ENCODE measurements at regions not wholly inside any gene's neighbourhood (a gene's known extent, or its start where the extent isn't known, plus 50 kb on each side); places are given as distances from the start of the nearest gene placed in this dataset.

DNA sequence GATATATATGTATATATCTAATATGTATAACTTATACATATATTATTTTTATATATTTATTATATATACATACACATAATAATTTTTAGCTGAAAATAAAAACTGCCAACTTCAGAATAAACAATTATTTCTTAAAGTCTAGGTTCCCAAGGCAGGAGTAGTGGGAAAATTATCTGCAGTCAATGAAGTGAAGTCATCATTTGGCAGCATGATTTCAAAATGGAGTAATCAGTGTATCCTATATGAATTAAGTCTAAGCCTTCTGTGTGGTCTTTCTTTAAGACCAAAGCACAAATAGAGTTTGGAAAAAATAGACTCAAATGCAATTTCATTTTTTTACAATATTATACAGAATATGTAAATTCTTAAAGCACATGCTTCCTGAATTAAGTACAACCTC is 251.0 kb downstream of the SAMD5 start:
- no peak for DNase-seq

DNA sequence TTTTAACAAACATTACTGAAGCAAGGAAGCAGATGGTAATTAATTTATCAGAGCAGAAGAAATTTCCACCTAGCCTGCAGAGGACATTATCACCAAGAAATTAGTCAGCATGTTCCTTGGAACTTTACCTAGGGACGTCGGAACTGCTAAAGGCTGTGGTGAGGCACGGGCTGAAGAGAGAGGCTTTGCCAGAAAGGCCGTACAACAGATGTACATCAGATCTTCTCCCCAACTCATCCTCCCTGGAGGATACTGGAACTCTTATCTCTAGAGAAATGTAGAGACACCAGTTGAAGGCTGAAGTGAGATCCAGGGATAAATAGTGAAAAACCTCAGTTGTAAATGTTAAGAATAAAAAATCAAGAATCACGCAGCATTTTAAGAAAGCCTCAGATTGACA is 257.1 kb downstream of the SAMD5 start:
- no peak for DNase-seq

GRCh38 chr6:147768969-147769368 is 260.5 kb downstream of the SAMD5 start:
- DNase-seq = no peak

GRCh38 chr6:147769496-147770087 is 261.1 kb downstream of the SAMD5 start:
- DNase-seq = no peak

DNA sequence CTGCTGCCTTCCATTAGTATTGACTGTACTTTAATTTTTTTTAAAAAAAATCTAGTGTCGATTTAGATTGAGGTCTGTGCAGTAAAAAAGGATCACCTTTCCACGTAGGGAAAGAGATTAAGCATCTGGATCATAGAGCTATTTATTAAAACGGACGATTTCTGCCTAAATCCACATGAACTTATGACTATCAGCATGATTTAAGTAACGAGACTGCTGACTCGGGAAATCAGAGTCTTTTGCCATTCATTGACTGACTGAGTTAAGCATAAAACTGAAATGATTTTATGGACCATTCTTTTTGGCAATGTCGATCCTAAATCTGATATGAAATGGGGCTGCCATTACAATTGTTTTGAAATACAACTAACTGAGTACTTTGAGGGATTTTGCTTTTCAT is 261.7 kb downstream of the SAMD5 start:
- no peak for DNase-seq

- no peak for DNase-seq
Measured at GRCh38 chr6:147772724-147773123, 264.2 kb downstream of the SAMD5 start.

- peak; percentile 16 for DNase-seq
Measured at GRCh38 chr6:147774856-147775255, 266.4 kb downstream of the SAMD5 start.

DNA sequence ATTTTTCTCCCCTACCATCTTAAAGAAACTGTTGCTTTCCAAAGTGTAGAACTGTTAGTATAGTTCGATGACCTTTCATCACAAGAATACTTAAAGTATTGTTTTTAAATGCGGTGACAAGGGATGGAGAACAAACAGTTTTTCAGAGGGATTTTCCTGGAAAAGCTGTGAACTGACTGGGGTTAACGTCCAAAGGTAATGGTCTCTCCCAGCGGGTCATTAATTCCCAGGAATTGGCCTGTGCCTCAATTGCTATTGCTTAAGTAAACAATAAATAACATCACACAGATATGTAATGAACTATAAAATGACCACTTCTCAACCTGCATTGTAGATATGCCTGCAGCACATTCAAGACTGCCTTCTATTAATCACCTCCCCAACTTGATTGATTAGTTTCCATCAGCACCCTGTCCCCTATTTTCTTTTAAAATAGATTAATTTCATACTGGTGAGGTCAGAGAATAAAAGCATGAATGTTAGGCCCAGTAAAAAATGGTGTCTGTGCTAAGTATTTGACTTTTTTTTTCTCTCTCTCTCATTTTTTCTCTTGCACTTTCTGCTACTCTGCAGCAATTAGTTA is 268.2 kb downstream of the SAMD5 start:
- no peak for DNase-seq

DNA sequence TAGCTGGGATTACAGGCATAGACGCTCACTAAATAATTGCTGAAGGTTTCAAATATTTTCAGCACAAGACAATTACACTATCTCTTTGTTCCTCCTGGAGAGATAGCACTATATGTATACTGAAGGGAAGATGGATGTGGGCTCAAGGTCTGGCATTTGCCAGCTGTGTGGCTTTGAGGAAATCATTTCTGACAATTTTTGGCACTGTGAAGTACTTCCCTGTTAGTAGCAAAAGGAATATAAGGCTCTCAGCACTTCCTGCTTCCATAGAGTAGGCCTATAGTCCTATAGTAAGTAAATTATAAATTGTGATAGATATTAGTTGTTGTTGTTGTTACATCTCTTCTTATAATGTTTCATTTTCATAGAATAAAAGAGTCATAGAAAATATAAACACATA is 271.1 kb downstream of the SAMD5 start:
- DNase-seq = no peak

- no peak for DNase-seq
Measured at GRCh38 chr6:147782302-147782701, 273.8 kb downstream of the SAMD5 start.

DNA sequence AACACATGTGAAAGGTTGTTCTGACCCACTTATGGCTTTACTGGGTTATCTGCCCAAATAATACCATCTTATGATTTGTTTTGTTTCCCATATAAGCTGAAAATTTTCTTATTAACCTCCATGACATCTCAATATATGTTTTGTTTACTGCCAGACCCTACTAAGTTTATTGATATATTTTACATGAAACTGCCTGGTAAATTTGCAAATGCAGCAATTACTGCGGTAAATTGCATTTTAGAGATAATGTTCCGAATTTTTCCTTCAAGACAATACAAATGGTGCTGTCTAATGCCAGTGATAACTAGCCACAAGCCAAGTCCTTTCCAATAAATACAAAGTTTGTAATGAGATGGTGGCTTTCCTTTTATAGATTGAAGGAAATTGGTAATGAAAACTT is 275.9 kb downstream of the SAMD5 start:
- DNase-seq = no peak

- DNase-seq = no peak
Measured at GRCh38 chr6:147787417-147787816, 278.9 kb downstream of the SAMD5 start.

GRCh38 chr6:147789430-147789947 is 281.0 kb downstream of the SAMD5 start:
- no peak for DNase-seq

GRCh38 chr6:147793871-147794643 is 285.6 kb downstream of the SAMD5 start:
- DNase-seq = no peak

GRCh38 chr6:147802459-147802858 is 294.0 kb downstream of the SAMD5 start:
- no peak for DNase-seq

GRCh38 chr6:147805155-147805554 is 296.7 kb downstream of the SAMD5 start:
- DNase-seq = no peak

- no peak for DNase-seq
Measured at GRCh38 chr6:147806697-147807096, 298.2 kb downstream of the SAMD5 start.

GRCh38 chr6:147808640-147809039 is 300.1 kb downstream of the SAMD5 start:
- DNase-seq = no peak

DNA sequence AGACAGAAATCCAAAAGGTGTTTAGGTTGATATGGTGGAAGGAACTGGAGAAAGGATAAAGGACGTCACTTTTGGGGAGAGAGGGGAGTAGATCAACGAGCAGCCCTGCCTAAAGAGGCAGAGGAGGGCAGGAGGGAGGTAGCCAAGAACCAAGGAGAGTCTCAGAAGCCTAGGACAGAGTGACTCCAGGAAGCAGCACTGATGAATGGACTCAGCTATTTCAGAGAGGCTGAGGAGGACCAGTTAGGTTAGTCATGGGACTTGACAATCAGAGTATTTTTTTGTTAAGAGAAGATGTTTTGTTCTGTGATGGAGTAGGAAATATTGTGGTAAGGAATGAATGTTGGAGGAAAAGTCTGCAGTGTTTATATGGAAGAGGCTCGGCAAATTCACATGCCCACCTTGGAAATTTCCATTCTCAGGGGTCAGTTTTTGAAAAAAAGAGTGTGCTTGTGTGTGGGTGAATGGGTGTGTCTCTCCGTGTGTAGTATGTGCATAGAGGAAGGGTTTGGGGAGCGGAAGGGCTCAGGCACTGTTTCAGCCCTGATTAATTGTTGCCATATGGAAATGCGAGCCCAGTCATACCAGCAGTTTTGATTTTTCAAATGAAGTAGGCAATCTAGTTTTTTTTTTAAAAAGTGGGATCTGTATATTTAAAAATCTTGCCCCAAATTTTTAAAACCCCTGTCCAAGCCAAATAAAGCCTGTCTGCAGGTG is 303.6 kb downstream of the SAMD5 start:
- DNase-seq = no peak

DNA sequence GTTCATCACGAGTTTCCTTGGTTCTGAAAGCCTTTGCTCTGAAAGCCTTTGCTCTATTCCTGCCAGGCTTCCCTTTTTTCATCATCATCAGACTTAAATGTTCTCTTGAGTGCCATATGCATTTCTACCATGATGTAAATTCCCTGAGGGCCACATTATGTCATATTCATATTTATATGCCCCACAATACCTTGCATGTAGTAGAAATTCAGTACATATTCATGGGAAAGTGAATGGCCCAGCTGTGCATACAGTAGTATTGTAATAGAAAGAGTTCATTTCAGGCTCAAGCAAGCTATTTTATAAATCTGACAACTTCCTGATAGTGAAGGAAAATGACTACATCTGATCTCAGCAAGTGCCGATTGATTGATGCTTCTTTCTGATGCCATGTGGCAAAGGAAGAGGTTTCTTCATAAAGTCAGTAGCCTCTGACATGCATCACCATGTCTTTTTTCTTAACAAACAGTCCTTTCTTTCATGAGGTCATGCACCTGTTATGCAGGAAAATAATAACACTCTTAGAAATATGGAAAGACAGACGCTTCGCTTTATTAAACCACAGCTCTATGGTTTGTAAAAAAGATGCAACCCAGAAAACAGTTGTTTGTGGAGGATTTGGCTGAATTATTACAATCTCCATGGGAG is 308.7 kb downstream of the SAMD5 start:
- DNase-seq = no peak

GRCh38 chr6:147820520-147820919 is 312.0 kb downstream of the SAMD5 start:
- DNase-seq = no peak

DNA sequence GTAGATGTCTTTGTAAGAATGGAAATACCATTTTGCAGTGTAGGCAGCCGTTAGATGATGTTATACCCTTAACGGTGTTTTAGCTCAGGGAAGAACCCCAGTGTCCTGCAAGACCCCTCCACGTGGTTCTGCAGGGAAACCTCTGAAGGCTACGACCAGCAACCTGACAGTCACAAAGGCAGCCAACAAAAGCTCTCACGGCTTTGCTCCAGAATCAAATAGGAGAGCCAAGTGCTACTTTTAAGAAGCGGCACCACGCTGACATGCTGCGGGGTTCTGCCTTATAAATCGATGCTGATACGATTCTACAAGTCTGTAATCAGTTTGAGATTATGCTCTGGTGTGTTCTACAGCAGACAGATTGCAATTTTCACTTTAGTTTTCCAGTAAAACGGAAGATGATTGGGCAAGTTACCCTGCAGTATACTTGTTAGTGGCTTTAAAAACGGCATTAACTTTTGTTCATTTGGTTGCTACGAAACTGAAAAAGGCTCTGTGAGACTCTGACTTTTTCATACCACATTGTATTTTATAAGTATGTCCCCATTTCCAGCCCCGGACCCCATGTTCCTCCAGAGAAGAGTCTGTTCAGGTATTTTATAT is 312.9 kb downstream of the SAMD5 start:
- no peak for DNase-seq

Data from dermis blood vessel endothelial cell (primary cell).